GM18909 (cell line): ENCODE measurements at regions not wholly inside any gene's neighbourhood (a gene's known extent, or its start where the extent isn't known, plus 50 kb on each side); places are given as distances from the start of the nearest gene placed in this dataset.
"Not testable (repeated sequence)": the region's sequence is repeated elsewhere in the genome, so short reads cannot be mapped to it uniquely, and the experiment has no call there.

Experiments
- ATAC-seq: cut with Tn5 transposase; IDR thresholded peaks from one replicate; pipeline ENCODE4 v1.9.1; 2021; ENCODE audit warnings: mild to moderate bottlenecking; ENCODE audit not compliant: unreplicated experiment, poor library complexity

GRCh38 chr2:234587341-234588053 is 90.6 kb upstream of the ARL4C start:
- ATAC-seq, result no peak

GRCh38 chr2:234583331-234583730 is 86.5 kb upstream of the ARL4C start:
- ATAC-seq, result no peak

DNA sequence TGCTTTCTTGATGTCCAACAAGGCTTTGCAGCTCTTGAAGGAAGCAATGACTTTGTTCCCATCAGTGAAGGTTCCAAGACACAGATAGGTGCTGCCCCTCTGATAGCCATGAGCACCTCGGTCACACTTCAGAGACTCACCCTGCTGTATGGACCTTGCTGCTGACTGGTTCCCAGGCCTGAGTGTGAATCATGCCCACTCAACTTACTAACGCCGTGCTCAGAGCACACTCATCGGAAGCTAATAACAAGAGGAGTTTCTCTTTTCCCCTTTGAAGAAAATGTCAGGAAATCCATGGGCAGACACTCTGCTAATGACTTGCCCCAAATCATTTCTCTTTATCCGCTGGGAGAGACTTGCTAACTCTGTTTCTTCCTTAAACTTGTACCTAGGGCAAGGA is 83.8 kb upstream of the ARL4C start:
- ATAC-seq, result no peak

DNA sequence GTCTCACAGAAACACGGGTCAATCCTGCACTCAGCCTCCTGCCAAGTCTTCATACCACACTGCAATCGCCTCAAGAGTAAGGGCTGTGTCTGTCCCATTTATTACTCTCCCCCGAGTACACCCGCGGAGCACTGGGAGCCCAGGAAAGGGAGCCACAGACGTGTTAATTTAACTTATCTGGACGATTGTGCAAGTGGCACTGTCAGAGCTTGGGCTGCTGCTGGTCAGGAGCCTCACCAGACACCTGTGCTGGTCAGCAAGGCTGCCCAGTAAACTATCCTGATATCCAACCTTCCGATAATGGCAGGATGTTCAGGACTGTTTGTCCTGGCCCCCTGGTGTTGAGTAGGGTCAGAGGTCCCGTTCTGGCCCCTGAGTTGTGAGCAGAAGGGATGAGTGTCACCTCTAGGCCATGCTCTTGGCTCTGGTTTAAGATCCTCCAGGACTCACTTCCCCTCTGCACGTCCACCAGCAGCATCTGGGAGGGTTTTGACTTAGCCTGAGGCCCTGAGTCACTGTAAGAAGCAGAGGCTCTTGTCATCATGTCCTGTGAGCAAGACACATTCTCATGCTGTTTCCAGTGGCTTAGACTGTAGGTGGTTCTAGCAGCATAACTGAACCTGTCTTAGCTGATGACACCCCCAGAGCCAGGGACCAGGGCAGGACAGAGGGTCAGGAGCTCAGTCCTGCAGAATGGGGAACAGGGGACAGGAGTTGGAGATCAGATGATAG is 82.5 kb upstream of the ARL4C start:
- ATAC-seq, result no peak

- ATAC-seq, result no peak
These were observed 81.5 kb upstream of the ARL4C start for GRCh38 chr2:234578389-234578788.

GRCh38 chr2:234577191-234577590 is 80.3 kb upstream of the ARL4C start:
- no peak for ATAC-seq

DNA sequence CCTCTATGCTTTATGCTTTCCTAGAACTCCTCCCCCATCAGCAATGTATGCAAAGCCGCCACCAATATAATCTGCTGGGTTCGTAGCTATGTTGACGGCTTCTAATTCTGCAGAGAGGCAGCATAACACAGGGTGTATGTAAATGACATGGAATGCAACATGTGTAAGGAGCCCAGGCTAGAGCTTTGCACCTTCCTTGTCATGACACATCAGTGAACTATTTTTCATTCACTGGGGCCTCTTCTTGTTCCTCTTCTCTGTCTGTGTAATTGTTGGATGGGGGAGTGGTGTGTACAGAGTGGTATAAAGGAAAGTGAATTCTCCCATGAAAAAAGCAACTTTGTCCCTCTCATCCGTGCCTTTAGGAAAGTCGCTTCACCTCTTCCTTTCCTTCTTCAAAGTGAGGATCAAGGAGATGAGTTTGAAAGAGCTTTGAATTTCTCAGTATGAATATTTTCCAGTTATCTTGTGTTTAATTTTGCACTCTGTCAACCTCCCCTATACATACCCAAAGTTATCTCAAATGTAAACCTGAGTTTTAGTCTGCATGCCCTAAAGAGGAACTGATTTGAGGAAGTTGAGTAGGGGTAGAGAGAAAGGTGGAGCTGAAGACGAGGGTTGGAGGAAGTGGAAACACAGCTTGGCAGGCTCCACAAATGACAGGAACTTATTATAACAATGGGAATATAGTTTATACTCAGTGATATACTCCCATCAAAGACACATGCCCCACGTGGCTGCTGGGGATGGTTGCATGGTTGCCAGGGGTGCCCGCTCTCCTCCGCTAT is 74.9 kb upstream of the ARL4C start:
- ATAC-seq, result no peak

- no peak for ATAC-seq
These were observed 73.6 kb upstream of the ARL4C start for GRCh38 chr2:234570476-234570875.

DNA sequence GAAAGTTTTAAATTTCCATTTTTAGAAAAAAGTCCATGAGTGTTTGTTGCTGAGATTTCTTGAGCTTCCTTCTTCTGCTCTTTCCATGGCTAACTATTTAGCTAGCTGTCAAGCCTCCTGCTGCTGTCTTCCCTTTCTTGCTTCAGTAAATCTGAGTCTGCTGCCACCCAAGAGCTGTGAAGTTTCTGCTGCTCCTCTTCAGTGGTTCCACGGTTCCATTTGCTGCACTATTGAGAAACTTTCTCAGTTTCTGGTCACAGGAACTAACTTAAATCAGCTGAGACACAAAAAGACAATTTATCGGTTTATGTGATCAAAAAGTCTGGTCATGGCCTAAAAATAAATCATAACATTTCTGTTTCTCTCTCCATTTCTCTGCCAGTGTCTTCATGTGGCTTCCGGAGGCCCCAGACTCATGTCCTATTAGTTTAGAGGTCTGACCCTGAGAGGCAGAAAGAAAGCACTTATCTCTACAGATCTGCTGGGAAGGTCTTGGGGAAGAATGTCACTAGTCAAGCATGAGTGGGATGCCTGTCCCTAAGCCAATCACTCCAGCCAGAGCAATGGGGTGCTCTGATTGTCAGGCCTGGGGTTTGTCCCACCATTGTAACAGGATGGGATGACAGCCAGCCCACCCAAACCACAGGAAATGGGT is 73.0 kb upstream of the ARL4C start:
- no peak for ATAC-seq

DNA sequence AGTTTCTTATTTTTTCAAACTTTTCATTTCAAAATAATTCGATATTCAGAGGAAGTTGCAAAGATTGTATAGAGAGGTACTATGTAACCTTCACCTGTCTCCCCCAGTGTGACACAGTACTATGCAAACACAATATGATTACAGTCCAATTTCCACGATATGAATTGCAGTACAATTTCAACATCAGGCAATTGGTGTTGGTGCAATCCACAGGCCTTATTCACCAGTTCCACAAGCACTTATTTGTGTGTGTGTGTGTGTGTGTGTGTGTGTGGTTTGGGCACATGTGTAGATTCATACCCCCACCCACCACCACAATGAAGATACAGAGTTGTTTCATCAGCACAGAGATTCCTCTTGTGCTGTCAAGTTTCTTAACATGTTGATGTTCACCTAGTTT is 69.7 kb upstream of the ARL4C start:
- ATAC-seq, result no peak

DNA sequence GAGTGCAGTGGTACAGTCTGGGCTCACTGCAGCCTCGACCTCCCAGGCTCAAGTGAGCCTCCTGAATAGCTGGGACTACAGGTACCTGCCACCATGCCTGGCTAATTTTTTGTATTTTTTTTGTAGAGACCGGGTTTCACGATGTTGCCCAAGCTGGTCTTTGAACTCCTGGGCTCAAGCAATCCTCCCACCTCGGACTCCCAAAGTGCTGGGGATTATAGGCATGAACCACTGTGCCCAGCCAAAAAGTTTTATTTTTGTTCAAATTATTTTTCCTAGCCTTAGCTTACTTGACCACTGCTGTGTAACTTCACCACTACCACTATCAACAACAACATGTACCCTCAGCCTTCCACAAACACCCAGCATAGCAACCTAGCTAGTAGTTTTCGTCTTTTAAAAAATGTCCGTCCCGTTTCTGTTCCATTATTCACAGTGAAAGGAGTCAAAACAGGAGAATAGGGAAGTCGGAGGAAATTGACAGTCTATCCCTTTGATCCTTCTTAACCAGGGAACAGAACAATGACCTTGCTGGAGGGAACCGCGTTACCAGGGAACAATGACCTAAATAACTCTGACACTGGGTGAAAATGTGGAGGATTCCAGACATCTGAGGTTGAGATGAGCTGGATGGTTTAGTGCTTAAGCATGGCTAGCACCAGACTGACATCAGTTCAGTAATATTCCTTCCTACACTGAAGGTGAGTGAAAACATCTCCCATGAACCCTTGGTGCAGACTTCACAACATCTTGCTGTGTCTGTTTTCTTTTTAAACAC is 69.2 kb upstream of the ARL4C start:
- no peak for ATAC-seq

- ATAC-seq, result no peak
These were observed 68.3 kb upstream of the ARL4C start for GRCh38 chr2:234565201-234565600.

DNA sequence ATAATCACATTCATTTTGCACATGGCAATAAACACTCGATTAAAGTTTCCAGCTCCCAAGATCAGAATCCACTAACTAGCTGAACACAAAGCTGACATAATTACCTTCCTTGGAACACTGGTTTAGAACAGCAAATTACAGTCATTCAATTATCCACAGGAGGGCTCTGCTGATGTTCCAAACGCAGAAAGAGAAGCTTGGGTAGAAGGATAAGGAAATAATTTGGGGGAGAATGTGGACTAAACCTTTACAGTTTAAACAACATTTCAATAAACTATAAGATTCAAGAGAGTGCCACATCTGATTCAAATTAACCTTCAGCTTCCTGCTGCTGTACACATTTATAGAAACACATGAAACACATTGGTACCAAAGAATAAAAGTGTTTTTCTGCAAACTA is 67.8 kb upstream of the ARL4C start:
- no peak for ATAC-seq

GRCh38 chr2:234559609-234560008 is 62.7 kb upstream of the ARL4C start:
- no peak for ATAC-seq

- no peak for ATAC-seq
These were observed 61.8 kb upstream of the ARL4C start for GRCh38 chr2:234558642-234559041.

- ATAC-seq, result no peak
These were observed 60.1 kb upstream of the ARL4C start for GRCh38 chr2:234556848-234557573.

- no peak for ATAC-seq
These were observed 58.9 kb upstream of the ARL4C start for GRCh38 chr2:234555616-234556249.

DNA sequence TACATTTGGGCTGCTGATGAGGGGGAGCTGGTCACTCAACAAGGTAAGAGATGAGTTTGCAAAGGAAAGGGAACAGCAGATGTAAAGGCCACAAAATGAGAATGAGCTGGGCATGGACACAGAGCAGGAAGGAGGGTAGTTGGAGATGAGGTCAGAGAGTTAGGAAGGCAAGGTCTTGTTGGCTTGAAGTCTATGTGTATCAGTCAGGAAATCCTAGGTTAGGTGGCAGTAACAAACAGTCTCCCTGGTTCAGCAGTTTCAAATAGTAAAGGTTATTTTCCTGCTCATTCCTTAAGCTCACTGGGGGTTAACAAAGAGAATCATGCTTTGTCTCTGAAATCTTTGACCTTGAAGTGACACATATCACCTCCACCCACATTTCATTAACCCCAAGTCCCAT is 58.3 kb upstream of the ARL4C start:
- ATAC-seq, result no peak

- not testable (repeated sequence) for ATAC-seq
These were observed 56.3 kb upstream of the ARL4C start for GRCh38 chr2:234553223-234553622.
